MM.1S (cell line): ENCODE measurements at regions not wholly inside any gene's neighbourhood (a gene's known extent, or its start where the extent isn't known, plus 50 kb on each side); places are given as distances from the start of the nearest gene placed in this dataset.

Source experiments
- CTCF ChIP-seq: fragments of 300-600 bp; sonication (generic); IDR thresholded peaks from 2 replicates; pipeline ENCODE4 v1.5.1; 2016; ENCODE audit warnings: antibody characterized with exemption, low read length, mixed read lengths
- EZH2 ChIP-seq: fragments of 300-600 bp; sonication (generic); optimal IDR thresholded peaks from 2 replicates; pipeline ENCODE3; 2017; ENCODE audit warnings: low read depth, mild to moderate bottlenecking, antibody characterized with exemption, low read length, mixed read lengths
- EZH2phosphoT487 ChIP-seq: fragments of 300-600 bp; sonication (generic); IDR thresholded peaks from 2 replicates; pipeline ENCODE4 v1.6.1; 2018; ENCODE audit warnings: antibody characterized with exemption, low read length

- TF ChIP-seq CTCF (no peak), EZH2 (no peak), EZH2phosphoT487 (no peak)
These were observed 336.9 kb downstream of the ZNF674 start for GRCh38 chrX:46208225-46208854.
